ENCODE measurements at regions not wholly inside any gene's neighbourhood (a gene's known extent, or its start where the extent isn't known, plus 50 kb on each side); places are given as distances from the start of the nearest gene placed in this dataset.

GRCh38 chr2:102886216-102886893 lies 124.5 kb downstream of the TMEM182 start:
- peak in 1 of 2 experiments; percentile 24 for DNase-seq (ENCODE audit: low read depth in 1 of 2, low spot score in 1 of 2)
- no peak overlapping the region for H3K4me3 ChIP-seq (replicated peaks; ENCODE audit: insufficient read depth, low read length)

GRCh38 chr2:102888514-102888913 lies 126.7 kb downstream of the TMEM182 start:
- TF ChIP-seq POLR2AphosphoS5 (IDR thresholded peaks at IDR 0.05; ENCODE audit: low read depth) (no peak), GABPA (IDR thresholded peaks at IDR 0.05; ENCODE audit: low read depth) (no peak), SPI1 (IDR thresholded peaks at IDR 0.05; ENCODE audit: borderline replicate concordance, low read depth) (no peak), REST (IDR thresholded peaks at IDR 0.05; ENCODE audit: insufficient replicate concordance, low read depth) (no peak), CTCF (IDR thresholded peaks at IDR 0.05; ENCODE audit: insufficient read depth, low read length) (no peak)
- DNase-seq (ENCODE audit: low read depth in 1 of 2, low spot score in 1 of 2) = no peak
- Histone ChIP-seq H3K27ac (replicated peaks) (no peak overlapping the region), H3K27me3 (ENCODE audit: insufficient read depth, poor library complexity, severe bottlenecking) (no peaks in the 10 kb centered on the region), H3K4me3 (replicated peaks; ENCODE audit: insufficient read depth, low read length) (no peak overlapping the region)

More at GRCh38 chr2:102886216-102886893, 124.5 kb downstream of the TMEM182 start:
- H3K27me3 ChIP-seq (ENCODE audit: insufficient read depth, poor library complexity, severe bottlenecking) = no peaks in the 10 kb centered on the region
- TF ChIP-seq REST (IDR thresholded peaks at IDR 0.05; ENCODE audit: insufficient replicate concordance, low read depth) (no peak), GABPA (IDR thresholded peaks at IDR 0.05; ENCODE audit: low read depth) (no peak), CTCF (IDR thresholded peaks at IDR 0.05; ENCODE audit: insufficient read depth, low read length) (no peak), POLR2AphosphoS5 (IDR thresholded peaks at IDR 0.05; ENCODE audit: low read depth) (no peak)
- peak overlapping the region; percentile 40 for H3K27ac ChIP-seq (replicated peaks)

GRCh38 chr2:102891296-102891695 lies 129.5 kb downstream of the TMEM182 start:
- Histone ChIP-seq H3K27me3 (ENCODE audit: insufficient read depth, poor library complexity, severe bottlenecking) (no peaks in the 10 kb centered on the region), H3K27ac (replicated peaks) (peak overlapping the region; percentile 74), H3K4me3 (replicated peaks; ENCODE audit: insufficient read depth, low read length) (no peak overlapping the region)
- TF ChIP-seq CTCF (IDR thresholded peaks at IDR 0.05; ENCODE audit: insufficient read depth, low read length) (no peak), SPI1 (IDR thresholded peaks at IDR 0.05; ENCODE audit: borderline replicate concordance, low read depth) (peak; percentile 74; the same call in 1 of the 2 replicates), POLR2AphosphoS5 (IDR thresholded peaks at IDR 0.05; ENCODE audit: low read depth) (peak; percentile 58; the same call in 1 of the 2 replicates)
- peak; percentile 45 to 81 for DNase-seq (ENCODE audit: low read depth in 1 of 2, low spot score in 1 of 2)
